Stimulated activated CD8-positive, alpha-beta memory T cell treated with anti-CD3 and anti-CD28 coated beads, Interleukin-4, amount 100 ng/mL, for 24 hours (primary cell): ENCODE measurements at regions not wholly inside any gene's neighbourhood (a gene's known extent, or its start where the extent isn't known, plus 50 kb on each side); places are given as distances from the start of the nearest gene placed in this dataset.

Source experiments
- DNase-seq: peaks from one replicate; pipeline ENCODE4 v3.0.0-alpha.2; 2020; ENCODE audit warnings: low read depth

DNA sequence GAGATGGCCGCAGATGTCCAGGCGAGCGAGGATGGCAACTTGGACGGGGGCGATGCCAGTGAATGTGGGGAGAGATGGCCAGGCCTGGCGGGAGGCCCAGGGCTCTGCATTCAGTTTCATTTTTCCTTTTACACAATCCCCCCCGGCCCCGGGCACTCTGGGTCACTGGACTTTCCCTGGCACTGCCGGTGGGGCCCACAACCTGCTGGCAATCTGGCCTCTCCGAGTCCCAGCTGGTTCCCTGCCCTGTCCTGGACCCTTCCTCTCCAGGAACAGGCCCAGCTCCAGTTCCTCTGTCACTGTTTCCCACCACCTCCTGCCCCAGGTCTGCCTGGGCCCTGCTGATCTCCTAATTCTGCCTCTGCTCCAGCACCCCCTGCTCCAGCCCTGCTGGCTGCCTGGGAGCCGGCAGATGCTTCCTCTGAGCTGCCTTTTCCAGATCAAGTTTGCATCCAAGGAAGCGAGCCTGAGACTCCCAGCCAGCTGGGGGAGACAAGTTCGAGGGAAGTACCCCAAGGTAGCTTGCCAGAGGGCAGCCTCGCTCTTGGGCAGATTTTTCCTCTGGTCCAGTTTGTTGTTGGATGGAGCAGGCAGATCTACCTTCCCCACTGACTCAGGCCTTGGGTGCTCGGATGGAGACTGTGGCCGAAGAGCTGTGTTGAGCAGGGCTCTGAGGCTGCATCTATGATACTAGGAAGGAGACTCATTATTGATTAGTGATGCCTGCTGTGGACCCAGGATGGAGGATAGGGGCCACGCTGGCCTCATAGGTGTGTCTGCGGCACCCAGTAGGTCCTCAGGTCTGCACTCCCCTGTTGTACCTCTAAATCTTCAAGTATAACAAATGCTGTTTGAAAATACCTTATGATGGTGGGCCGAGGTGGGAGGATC, 83.2 kb downstream of the CEBPB start:
- DNase-seq: no peak

DNA sequence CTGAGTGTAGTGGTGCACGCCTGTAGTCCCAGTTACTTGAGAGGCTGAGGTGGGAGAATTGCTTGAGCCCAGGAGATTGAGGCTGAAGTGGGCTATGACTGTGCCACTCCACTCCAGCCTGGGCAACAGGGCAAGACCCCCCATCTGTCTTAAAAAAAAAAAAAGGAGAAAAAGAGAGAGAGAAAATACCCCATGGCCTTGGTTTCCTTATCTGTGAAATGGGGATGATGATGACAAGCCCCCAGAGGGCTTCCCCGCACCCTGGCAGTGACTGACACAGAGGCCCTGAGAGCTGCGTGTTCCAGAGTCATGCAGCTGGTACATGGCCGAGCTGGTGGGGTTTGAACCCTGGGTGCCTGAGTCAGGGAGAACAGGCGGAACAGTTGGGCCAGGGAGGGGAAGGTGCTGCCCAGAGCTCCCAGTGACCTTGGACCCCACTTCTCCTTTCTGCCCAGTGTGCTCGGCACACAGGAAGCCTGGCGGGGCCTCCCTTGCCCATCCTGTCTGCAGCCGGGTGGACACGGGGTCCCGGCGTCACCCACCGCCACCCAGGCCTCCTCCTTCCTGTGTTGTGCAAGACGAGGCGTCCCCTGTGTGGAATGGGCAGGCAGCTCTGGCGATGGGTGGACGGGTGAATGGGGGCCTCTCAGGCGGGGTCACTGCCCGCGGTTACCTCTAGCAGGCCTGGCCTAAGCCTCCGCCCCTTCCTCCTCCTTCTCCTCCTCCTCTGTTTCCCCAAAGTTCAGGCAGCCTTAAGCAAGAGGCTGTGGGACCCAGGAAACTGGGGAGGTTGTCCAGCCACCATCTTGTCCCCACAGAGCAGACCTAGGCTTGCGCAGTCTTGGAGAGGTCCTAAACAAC, 84.2 kb downstream of the CEBPB start:
- no peak for DNase-seq

DNA sequence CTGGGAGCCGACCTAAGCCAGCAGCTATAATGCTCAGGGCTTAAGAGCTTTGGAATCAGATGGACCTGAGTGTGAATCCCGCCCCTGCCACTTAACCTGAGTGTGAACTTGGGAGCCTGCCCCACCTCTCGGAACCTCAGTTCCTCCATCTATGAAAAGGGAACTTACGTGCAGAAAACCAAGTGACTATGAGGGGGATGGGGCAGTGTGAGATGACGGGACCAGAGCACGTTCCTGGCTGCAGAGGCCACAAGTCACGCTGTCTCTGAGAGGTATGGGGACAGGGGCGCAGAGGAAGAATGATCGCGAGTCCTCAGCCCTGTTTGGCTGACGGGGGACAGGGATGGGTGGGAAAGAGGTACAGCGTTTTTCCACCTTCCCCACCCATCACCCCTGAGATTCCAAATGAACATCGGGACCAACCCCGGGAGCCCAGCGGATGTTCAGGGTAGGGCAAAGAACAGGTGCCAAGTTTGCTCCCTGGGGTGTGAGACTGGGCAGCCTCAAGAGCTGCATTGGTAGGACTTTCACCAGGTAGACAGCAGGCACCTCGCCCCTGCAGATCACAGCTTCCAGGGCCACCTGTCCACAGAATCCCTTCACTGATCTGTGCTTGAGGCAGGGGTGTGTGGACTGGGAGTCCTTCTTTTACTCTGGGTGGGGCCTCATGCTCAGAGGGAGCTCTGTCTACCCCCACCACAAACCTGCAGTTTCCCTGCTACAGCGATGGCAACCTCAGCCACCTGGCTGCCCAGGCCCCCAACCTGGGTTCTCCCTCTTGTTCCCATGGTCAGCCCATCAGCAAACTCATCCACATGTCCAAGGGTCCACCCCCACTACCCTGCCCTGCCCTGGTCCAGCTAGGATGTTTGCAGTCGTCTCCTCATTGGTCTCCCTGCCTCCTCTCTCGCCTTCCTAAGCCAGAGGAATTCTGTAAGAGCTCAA, 85.8 kb downstream of the CEBPB start:
- no peak for DNase-seq

DNA sequence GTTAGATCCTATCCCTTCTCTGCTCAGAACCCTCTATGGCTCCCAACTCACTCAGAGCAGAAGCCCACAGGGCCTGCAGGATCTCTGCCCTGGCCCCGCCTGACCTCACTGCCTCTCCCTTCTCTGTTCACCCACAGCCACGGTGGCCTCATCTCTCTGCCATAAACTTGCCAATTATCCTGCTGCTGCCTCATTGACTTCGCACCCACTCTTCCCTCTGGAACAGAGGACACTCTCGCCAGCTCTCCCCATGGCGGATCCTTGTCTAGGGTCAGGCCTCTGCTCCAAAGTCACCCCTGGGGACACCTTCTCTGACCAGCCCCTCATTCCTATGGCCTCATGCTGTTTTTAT, 86.4 kb downstream of the CEBPB start:
- DNase-seq: no peak

DNA sequence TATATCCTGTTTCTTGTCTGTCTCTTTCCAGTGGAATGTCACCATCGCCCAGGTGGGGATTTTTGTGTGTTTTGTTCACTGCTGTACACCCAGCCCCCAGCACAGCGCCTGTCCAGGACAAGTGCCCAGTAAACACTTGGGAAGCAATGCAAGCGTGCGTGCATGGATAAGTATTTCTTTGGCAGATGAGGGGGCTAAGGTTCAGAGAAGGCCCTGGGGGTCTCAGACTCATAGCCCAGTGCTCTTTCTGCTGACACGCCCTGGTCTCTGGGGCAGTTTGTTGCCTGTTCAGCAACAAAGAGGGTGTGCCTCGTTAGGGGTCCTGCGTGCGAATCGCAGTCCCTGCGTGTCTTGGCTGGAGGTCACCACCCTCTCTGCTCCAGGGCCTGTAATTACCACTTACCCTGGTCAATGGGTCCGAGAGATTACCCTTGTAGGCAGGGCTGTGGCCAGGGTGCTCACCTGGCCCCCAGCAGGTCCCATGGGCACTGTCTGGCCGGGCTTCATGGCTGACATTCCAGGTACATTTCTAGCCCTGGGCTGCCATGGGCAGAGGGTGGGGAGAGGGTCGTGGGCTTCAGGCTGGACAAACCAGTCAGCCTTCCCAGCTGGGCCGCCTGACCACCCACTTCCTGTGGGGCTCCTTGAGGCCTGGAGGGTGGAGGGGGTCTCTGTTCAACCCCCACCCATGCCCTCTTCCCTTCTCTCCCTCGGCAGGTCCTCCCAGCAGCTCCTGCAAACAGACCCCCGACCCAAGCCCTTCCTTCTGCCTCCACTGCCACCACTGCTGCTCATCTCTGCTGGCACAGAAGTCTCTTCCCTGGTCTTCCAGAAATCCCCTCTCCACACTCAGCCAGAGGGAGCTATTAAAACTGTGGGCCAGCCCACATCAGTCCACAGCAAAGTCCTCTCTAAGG, 87.1 kb downstream of the CEBPB start:
- no peak for DNase-seq

DNA sequence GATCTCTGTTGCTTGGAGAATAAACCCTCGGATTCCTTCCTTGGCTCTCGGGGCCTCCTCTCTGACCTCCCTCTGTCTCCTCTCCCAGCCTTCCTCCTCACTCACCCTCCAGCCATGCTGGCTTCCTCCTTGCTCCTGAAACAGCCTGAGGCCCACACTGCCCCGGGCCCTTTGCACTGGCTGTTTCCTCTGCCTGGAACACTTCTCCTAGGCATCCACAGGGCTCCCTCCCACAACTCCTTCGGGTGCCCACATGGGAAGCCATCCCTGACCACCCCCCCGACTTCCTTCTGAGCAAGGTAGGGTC, 87.7 kb downstream of the CEBPB start:
- DNase-seq: no peak

DNA sequence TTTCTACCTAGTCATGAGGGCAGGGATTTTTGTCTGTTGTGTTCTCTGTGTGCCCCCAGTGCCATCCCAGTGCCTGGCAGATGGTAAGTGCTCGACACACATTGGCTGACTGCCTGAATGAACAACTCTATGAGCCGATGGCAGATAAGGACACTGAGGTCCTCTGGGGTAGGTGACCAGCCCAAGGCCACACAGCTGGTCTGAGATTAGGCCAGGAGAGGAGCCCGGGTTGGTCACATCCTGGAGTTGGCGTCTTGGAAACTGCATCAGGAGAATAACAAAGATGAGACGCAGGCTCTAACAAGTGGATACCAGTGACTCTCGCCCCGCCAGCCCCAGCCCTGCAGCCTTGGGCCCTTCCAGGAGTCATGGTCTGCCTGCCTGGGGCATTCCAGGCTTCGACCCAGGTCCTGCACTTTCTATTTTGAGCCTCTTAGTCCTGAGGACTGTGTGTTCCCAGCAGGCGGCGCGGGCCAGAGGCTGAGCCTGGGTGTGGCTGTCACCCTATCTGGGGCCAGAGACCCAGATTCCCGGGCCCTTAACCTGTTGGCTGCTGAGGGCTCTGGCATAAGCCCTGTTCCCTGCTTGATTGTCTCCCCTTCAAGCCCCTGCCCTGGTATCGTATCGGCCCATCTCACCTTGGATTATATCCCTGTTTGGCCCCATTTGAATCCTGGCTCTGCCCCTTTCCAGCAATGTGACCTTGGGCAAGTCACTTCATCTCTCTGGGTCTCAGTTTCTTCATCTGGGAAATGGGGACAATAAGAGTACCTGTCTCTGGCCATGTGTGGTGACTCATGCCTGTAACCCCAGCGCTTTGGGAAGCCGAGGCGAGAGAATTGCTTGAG, 88.3 kb downstream of the CEBPB start:
- no peak for DNase-seq

DNA sequence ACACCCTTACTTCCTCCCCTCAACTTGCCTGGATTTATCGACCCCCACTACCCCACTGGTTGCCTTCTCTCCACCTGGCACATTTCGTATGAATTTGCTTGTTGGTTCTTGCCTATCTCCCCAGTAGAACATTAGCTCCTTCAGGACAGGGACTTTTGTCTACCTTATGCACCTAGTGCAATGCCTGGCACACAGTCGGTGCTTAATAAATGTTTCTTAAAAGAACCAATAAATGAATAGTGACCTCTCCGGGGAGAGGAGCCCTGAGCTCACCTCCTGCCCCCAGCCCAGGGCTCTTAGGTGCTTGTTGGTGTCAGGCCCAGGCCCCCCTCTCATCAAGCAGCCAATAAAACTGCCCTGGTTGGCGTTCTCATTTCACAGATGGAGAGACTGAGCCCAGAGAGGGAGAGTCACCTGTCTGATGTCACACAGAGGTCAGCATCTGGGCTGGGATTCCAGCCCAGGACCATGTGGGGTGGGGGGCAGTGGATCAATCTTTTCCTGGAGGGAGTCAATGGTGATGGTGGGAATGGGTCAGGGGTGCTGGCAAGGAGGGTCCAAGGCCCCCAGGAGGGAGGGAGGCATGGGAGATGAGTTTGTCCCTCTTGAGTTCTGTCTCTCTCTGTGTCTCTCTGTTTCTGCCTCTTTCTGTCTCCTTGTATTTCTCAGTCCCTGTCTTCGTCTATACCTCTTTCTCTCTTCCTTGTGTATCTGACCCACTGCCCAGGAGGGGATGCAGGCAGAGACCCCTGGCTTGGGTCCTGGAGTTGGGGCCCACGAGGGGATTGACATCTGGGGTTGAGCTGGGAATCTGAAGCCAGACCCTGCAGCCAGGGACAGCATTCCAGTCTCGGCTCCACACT, 89.6 kb downstream of the CEBPB start:
- DNase-seq: no peak

DNA sequence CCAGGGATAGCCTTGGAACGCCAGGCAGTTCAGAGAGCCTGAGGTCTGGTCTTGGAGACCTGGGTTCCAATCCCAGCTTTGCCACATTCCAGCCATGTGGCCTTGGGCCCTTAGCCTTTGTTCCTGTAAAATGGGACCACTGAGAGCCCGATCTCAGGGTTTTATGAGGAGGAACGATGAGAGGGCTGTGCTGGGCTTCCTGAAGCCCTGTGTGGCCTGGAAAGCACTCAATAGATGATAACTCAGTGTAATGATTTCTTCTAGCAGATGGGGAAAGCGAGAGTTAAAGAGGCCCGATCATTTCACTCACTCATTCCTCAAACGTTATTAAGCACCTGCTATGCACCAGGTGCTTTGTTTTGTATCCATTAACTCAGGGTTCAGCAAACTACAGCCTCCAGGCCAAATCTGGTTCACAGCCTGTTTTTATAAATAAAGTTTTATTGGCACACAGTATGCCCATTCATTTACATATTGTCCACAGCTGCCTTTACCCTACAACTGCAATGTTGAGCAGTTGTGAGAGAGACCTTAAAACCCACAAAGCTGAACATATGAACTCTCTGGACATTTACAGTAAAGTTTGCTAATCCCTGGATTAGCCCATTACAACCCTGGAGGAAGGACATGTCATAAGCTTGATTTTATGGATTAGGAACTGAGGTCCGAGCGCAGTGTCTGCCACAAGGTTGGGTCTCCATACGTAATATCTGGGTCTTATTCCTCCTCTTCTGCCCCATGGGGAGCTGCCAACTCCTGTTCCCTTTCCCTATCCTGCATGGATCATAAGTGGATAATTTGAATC, 90.4 kb downstream of the CEBPB start:
- DNase-seq: no peak

DNA sequence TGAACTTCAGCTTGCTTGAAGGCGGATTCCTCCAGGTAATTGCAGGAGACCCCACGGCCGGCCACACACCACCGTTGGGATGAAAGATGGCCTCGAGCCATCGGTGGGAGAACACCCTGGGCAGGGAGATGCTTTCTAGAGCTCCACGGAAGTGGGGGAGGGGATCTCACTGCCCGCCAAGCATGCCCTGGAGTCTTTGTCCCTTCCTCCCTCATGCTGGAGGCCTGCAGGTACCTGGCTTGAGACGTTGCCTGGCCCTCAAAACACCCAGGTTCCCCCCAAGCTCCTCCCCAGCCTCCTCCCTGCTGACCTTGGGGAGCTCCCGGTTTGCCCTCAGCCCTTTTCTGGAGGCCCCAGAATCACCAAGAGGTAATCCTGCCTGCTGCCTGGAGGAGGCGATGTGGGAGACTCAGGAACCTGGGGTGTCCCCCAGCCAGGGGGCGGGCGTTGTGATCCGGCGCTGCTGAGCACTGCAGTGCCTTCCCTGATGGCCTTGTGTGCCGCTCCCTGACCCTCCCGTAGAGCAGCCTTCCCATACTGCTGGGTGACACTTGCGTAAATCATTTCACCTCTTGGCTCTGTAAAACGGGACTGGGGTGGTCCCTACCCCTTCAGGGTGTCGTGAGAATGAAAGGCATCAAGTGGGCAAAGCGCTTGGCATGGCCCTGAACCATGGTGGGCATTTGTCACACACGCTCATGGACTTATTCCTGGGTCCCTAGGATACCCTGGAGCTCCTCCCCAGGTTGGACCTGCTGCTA, 91.4 kb downstream of the CEBPB start:
- no peak for DNase-seq

DNA sequence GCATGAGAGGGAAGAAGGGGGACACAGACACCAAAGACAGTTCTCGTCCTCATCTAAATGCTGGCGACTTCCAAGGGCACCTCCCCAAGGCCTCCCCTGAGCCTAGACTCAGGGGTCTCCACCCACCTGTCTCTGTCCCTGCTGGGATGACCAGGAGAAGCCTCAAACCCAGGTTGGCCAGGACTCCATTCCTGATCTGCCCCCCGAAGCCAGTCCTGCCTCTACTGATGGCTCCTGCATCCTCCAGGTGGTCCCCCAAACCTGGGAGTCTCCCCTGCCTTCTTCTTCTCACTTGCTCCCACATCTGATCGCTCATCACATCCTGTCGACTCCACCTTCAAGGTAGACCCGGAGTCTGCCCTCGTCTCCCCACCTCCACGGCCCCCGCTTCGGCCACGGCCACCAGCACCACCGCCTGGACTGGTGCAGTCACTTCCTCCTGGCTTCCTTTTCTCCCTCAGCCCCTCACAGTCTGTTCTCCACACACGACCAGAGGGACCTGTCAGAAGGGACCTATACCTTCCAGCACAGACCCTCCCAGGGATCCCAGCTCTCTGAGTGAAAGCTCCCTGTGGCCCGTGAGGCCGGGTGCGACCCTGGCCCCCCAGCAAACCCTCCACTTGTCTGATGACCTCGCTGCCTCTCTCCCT, 92.1 kb downstream of the CEBPB start:
- no peak for DNase-seq

DNA sequence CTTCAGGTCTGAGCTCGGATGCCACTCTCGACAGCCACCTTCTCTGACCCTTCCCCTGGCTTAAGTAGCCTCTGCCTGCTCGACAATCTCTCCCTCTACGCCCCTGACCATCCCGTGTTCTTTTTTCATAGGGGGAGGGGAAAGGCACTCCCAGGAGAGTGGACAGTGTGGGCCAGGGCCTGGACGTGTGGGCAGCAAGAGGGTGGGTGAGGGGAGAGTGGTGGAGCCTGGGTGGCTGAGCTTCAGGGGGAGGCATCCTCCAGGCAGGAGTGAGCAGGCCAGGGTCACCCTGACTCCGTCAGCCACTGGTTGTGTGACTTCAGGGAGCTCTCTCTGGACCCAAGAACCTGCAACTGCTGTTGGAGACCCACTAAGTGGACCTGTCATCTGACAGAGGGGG, 92.7 kb downstream of the CEBPB start:
- DNase-seq: no peak

DNA sequence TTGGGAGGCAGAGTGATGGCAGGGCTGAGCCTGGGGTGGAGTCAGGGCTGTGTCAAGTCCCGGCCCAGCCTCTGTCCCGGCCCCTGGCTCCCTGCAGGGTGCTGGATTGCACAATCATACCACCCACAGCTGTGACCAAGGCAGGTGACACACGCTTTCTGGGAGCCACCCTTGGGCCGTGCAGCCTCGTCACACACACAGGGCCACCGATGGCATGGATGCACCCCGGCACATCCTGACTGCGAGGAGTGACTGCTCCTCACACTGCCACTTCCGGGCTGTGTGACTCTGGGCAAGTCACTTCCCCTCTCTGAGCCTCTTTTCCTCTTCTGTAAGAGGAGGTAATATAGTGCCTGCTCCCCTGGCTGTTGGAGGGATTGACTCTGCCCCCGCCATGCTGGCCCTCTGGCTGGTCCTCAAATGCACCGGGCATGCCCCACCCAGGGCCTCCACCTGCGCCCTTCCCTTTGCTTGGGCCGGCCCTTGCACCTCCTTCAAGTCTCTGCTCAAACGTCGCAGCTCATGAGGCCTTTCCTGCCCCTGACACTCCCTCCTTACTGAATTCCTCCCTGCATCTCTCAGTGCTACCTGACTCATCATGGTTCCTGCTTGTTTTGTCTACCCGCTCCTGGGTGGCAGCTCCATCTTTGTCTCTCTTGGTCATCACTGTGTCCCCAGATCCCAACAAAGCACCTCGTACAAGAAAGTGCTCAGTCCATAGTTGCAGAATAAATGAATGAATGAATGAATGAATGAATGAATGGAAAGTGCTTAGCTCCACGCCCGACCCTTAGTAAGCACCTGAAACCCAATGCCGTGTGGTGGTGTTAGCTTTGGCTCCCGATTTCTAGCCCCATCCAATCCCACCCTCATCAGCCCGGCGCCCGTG, 93.5 kb downstream of the CEBPB start:
- DNase-seq: no peak

DNA sequence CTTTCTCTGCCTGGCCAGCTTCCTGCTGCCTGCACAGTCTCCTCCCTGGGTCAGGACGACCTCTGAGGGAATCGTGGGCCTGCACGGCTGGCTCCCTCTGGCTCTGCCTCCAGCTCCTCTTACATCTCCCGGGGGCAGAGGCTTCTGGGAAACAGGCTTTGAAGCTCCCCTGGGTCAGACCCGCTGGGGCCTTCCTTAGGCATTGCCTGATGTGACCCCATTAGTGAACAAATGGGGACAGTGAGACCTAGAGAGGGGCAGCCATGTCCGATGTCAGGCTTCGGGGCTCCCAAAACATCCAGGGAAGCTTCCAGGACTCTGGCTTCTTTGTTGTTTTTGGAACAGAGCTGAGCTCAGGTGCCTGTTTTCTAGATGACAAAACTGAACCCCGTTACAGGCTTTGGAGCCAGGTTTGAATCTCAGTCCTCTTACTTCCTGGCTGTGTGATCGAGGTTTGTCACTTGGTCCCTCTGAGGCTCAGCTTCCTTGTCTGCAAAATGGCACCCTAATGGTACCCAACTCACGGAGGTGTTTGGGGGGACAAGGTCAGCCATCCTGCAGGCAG, 94.3 kb downstream of the CEBPB start:
- DNase-seq: no peak

DNA sequence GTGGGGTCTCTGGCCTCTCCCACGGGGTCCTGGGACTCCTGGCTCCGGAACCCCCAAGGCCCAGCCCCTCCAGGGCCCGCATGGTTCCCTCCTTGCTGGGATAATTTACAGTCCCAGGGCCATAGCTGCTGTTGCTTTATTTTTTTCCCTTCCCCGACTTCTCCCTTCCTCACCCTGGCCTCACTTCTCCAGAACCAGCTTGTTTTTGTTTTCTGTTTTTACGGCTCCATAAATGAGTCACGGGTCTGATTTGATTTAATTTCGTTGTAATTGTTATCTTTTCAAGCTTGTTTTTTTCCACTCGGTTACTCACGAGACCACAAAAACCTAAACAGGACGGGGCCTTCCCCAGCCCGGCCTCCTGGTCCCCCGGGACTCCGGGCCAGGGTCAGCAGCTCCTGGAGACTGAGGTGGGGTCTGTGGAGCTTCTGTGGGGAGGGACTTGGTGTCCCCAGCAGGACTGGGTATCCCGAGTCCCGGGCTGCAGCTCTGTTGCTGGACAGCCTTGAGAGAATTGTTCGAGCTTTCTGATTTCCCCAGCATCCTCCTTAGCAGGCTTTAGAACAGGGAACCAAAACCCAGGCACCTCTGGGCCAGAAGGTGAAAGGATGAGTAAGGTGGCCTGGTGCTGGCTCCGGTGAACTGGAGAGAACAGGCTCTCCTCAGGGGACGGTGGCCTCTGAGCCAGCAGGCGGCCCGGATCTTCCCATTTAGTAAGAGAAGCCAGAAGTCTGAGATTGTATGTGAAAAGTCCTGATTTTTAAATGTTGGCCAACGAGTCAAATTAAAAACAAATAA, 94.9 kb downstream of the CEBPB start:
- DNase-seq: no peak
